SK-N-SH (cell line): ENCODE measurements at regions not wholly inside any gene's neighbourhood (a gene's known extent, or its start where the extent isn't known, plus 50 kb on each side); places are given as distances from the start of the nearest gene placed in this dataset.

Experiments used
- CTCF ChIA-PET: fragments of 300-600, 350-600 bp; formaldehyde crosslinking; extraction: SDS; loops from one replicate; lab custom pipeline; 2021; lab: Yijun Ruan, JAX
- POLR2A ChIA-PET: fragments of 350-600 bp; sonication (Branson Sonifier 250); formaldehyde crosslinking; extraction: SDS; loops from one replicate; lab custom pipeline; 2020; ENCODE audit warnings: antibody characterized with exemption, inconsistent platforms; lab: Yijun Ruan, JAX
- DNase-seq: peaks from one replicate; pipeline ENCODE4 v3.0.0; 2012
- H2AFZ ChIP-seq: fragments of 200-600 bp; sonication (generic); 2 replicates; pipeline ENCODE4 v1.8.1; 2016; ENCODE audit warnings: antibody characterized with exemption, mild to moderate bottlenecking, low read depth
- H3F3A ChIP-seq: fragments of 200-600 bp; sonication (generic); replicated peaks from 2 replicates; pipeline ENCODE3; 2016; ENCODE audit warnings: antibody characterized with exemption, mild to moderate bottlenecking; ENCODE audit not compliant: insufficient read depth
- H3K27ac ChIP-seq, 2 experiments: fragments of 200-500 bp in 1 of 2; fragments of 200-600 bp in 1 of 2; sonication (Bioruptor generic) in 1 of 2; sonication (generic), shearing (Covaris generic) in 1 of 2; 2 replicates each; pipeline versions ENCODE4 v1.5.1 to v1.6.1; 2014 to 2016; ENCODE audit warnings: low read depth in 2 of 2, inconsistent platforms in 1 of 2, low read length in 1 of 2, mild to moderate bottlenecking in 1 of 2, mixed read lengths in 1 of 2
- H3K27me3 ChIP-seq: fragments of 200-600 bp; sonication (generic), shearing (Covaris generic); 2 replicates; pipeline ENCODE4 v1.6.1; 2016; ENCODE audit warnings: mixed run types; ENCODE audit not compliant: insufficient read depth
- H3K36me3 ChIP-seq, 2 experiments: fragments of 200-500 bp in 1 of 2; fragments of 200-600 bp in 1 of 2; sonication (Bioruptor generic) in 1 of 2; sonication (generic) in 1 of 2; replicated peaks in 1 of 2; 2 replicates each; pipeline versions ENCODE3 to v1.5.1; 2014 to 2016; ENCODE audit warnings: low read length in 1 of 2, mild to moderate bottlenecking in 1 of 2; ENCODE audit not compliant: insufficient read depth in 2 of 2, control insufficient read depth in 1 of 2
- H3K4me1 ChIP-seq, 2 experiments: fragments of 200-500 bp in 1 of 2; fragments of 200-600 bp in 1 of 2; sonication (Bioruptor generic) in 1 of 2; sonication (generic), shearing (Covaris generic) in 1 of 2; 2 replicates each; pipeline versions ENCODE4 v1.5.1 to v1.6.1; 2014 to 2016; ENCODE audit warnings: low read depth in 1 of 2, low read length in 1 of 2, mixed run types in 1 of 2; ENCODE audit not compliant: insufficient read depth in 2 of 2, control insufficient read depth in 1 of 2
- H3K4me2 ChIP-seq: fragments of 200-600 bp; sonication (generic), shearing (Covaris generic); 2 replicates; pipeline ENCODE4 v1.6.1; 2017; ENCODE audit warnings: mixed run types
- H3K4me3 ChIP-seq, 2 experiments: fragments of 200-500 bp in 1 of 2; fragments of 200-600 bp in 1 of 2; sonication (Bioruptor generic) in 1 of 2; sonication (generic), shearing (Covaris generic) in 1 of 2; 2 replicates each; pipeline versions ENCODE4 v1.5.1 to v1.8.1; 2014 to 2016; ENCODE audit warnings: low read depth in 2 of 2, inconsistent platforms in 1 of 2, low read length in 1 of 2, mild to moderate bottlenecking in 1 of 2, mixed read lengths in 1 of 2, moderate library complexity in 1 of 2
- H3K79me2 ChIP-seq: fragments of 200-600 bp; sonication (generic); 2 replicates; pipeline ENCODE4 v1.8.1; 2017; ENCODE audit warnings: mild to moderate bottlenecking; ENCODE audit not compliant: insufficient read depth
- H3K9ac ChIP-seq: fragments of 200-600 bp; sonication (generic); 2 replicates; pipeline ENCODE4 v1.6.1; 2017; ENCODE audit warnings: mixed run types
- H3K9me2 ChIP-seq: fragments of 200-600 bp; sonication (generic); 2 replicates; pipeline ENCODE4 v1.6.1; 2017; ENCODE audit warnings: mixed run types
- H3K9me3 ChIP-seq: fragments of 200-600 bp; sonication (generic); 2 replicates; pipeline ENCODE4 v1.6.1; 2017; ENCODE audit warnings: mixed run types, mild to moderate bottlenecking, moderate library complexity
- H4K20me1 ChIP-seq: fragments of 200-600 bp; sonication (generic); 2 replicates; pipeline ENCODE4 v1.6.1; 2017; ENCODE audit warnings: mild to moderate bottlenecking, mixed run types; ENCODE audit not compliant: insufficient read depth
- CTCF ChIP-seq: fragments of 200-600 bp; sonication (generic); IDR thresholded peaks from 2 replicates; pipeline ENCODE4 v1.6.1; 2017; ENCODE audit warnings: antibody characterized with exemption, mild to moderate bottlenecking, moderate library complexity
- ELF1 ChIP-seq: IDR thresholded peaks from 2 replicates; pipeline ENCODE4 v1.4.0; 2012
- EZH2phosphoT487 ChIP-seq: fragments of 200-600 bp; sonication (generic); IDR thresholded peaks from 2 replicates; pipeline ENCODE4 v1.6.1; 2017; ENCODE audit warnings: low read depth, mixed run types, mild to moderate bottlenecking, antibody characterized with exemption, moderate library complexity, borderline replicate concordance
- FOSL2 ChIP-seq: IDR thresholded peaks from 2 replicates; pipeline ENCODE4 v1.4.0; 2012; ENCODE audit warnings: low read depth, mild to moderate bottlenecking, moderate library complexity, borderline replicate concordance
- FOXJ3 ChIP-seq: sonication (generic); formaldehyde crosslinking; IDR thresholded peaks from 2 replicates; pipeline ENCODE4 v1.5.1; 2020; ENCODE audit warnings: mild to moderate bottlenecking, missing genetic modification reagents
- IRF3 ChIP-seq: fragments of 150-350 bp; IDR thresholded peaks from 2 replicates; pipeline ENCODE4 v1.6.1; 2016; ENCODE audit warnings: mild to moderate bottlenecking, low read depth, low read length
- RCOR1 ChIP-seq: fragments of 150-350 bp; IDR thresholded peaks from 2 replicates; pipeline ENCODE4 v1.6.1; 2017; ENCODE audit warnings: antibody characterized with exemption, low read length
- RFX5 ChIP-seq: IDR thresholded peaks from 2 replicates; pipeline ENCODE4 v1.6.1; 2012; ENCODE audit warnings: mild to moderate bottlenecking, improper control_type of control experiment, low read length
- RXRA ChIP-seq: IDR thresholded peaks from 2 replicates; pipeline ENCODE4 v1.4.0; 2012; ENCODE audit warnings: low read depth, mild to moderate bottlenecking, borderline replicate concordance
- SIN3A ChIP-seq: IDR thresholded peaks from 2 replicates; pipeline ENCODE4 v1.6.1; 2012; ENCODE audit warnings: low read depth, mild to moderate bottlenecking, low read length, moderate library complexity, borderline replicate concordance
- SMC3 ChIP-seq: IDR thresholded peaks from 2 replicates; pipeline ENCODE4 v1.6.1; 2012; ENCODE audit warnings: low read depth, low read length, improper control_type of control experiment
- TAF1 ChIP-seq: IDR thresholded peaks from 2 replicates; pipeline ENCODE4 v1.6.1; 2012; ENCODE audit warnings: low read depth, mild to moderate bottlenecking, low read length, moderate library complexity, borderline replicate concordance
- TCF12 ChIP-seq: IDR thresholded peaks from 2 replicates; pipeline ENCODE4 v1.4.0; 2012
- USF2 ChIP-seq: fragments of 150-350 bp; IDR thresholded peaks from 2 replicates; pipeline ENCODE4 v1.6.1; 2017; ENCODE audit warnings: antibody characterized with exemption, low read length, low read depth, borderline replicate concordance
- ZBTB33 ChIP-seq: IDR thresholded peaks from 2 replicates; pipeline ENCODE4 v1.4.0; 2012; ENCODE audit warnings: low read depth, borderline replicate concordance
- WGBS: methylation state at CpG from one replicate; pipeline ENCODE4 v1.1.6; 2017; ENCODE audit warnings: low lambda C conversion rate; 5-methylcytosine and 5-hydroxymethylcytosine counted together

GRCh38 chr21:27250366-27250765, 283.5 kb upstream of the ADAMTS5 start:
- no peak overlapping the region for H3K4me3 ChIP-seq
- H3K9me3 ChIP-seq = no peaks in the 10 kb centered on the region
- TF ChIP-seq FOSL2 (no peak), ELF1 (no peak), RCOR1 (no peak), SIN3A (no peak), USF2 (no peak), RXRA (no peak), IRF3 (no peak), RFX5 (no peak), ZBTB33 (no peak), SMC3 (no peak), TCF12 (no peak), TAF1 (no peak), CTCF (no peak), EZH2phosphoT487 (no peak), FOXJ3 (CRISPR knock-in tag) (no peak)
- no peaks in the 10 kb centered on the region; a peak in 1 of 4 replicates for H3K4me1 ChIP-seq
- CTCF ChIA-PET = no interaction called here
- DNase-seq = no peak
- POLR2A ChIA-PET = no interaction called here
- no peaks in the 10 kb centered on the region for H3F3A ChIP-seq
- no peak overlapping the region for H3K4me2 ChIP-seq
- H3K9ac ChIP-seq = no peak overlapping the region
- H3K27ac ChIP-seq = no peak overlapping the region
- H4K20me1 ChIP-seq = no peaks in the 10 kb centered on the region
- no peaks in the 10 kb centered on the region for H3K79me2 ChIP-seq
- no peaks in the 10 kb centered on the region for H3K36me3 ChIP-seq
- no peak overlapping the region for H2AFZ ChIP-seq
- WGBS = 75% methylated on average over 1 of the region's 1 CpG
- H3K9me2 ChIP-seq = no peaks in the 10 kb centered on the region
- H3K27me3 ChIP-seq = no peaks in the 10 kb centered on the region
